HEK293 (cell line): ENCODE measurements at regions not wholly inside any gene's neighbourhood (a gene's known extent, or its start where the extent isn't known, plus 50 kb on each side); places are given as distances from the start of the nearest gene placed in this dataset.
"Not testable (repeated sequence)": the region's sequence is repeated elsewhere in the genome, so short reads cannot be mapped to it uniquely, and the experiment has no call there.

Experiments used
- CTCF ChIA-PET: fragments of 350-600 bp; formaldehyde crosslinking; extraction: SDS; loops from one replicate; lab custom pipeline; 2021; ENCODE audit warnings: antibody characterized with exemption; lab: Yijun Ruan, JAX
- POLR2A ChIA-PET: fragments of 300-600 bp; formaldehyde crosslinking; extraction: SDS; loops from one replicate; lab custom pipeline; 2020; ENCODE audit warnings: antibody characterized with exemption, inconsistent platforms; lab: Yijun Ruan, JAX
- H3K27ac ChIP-seq: fragments of 200-500 bp; sonication (Bioruptor generic); 2 replicates; pipeline ENCODE4 v1.5.1; 2014; ENCODE audit warnings: low read depth, low read length, control low read depth, inconsistent platforms; ENCODE audit errors: extremely low read depth
- H3K36me3 ChIP-seq, 2 experiments: fragments of 200-500 bp in 1 of 2; sonication (Bioruptor generic) in 1 of 2; 1 replicate in 1 of 2; 2 replicates in 1 of 2; pipeline ENCODE4 v1.5.1; 2014 to 2017; ENCODE audit warnings: inconsistent platforms in 2 of 2, low read length in 2 of 2; ENCODE audit not compliant: control insufficient read depth in 2 of 2, insufficient read depth in 1 of 2
- H3K4me1 ChIP-seq: fragments of 200-500 bp; sonication (Bioruptor generic); 2 replicates; pipeline ENCODE4 v1.5.1; 2014; ENCODE audit warnings: mild to moderate bottlenecking, low read length, inconsistent platforms; ENCODE audit not compliant: control insufficient read depth, insufficient read depth
- H3K4me3 ChIP-seq: 2 replicates; pipeline ENCODE4 v1.5.1; 2011; ENCODE audit warnings: low read depth, mild to moderate bottlenecking, control low read depth, low read length, moderate library complexity
- H3K9me3 ChIP-seq: fragments of 200-500 bp; sonication (Bioruptor generic); 2 replicates; pipeline ENCODE4 v1.5.1; 2014; ENCODE audit warnings: low read depth, low read length, inconsistent platforms; ENCODE audit not compliant: control insufficient read depth, insufficient read depth
- BCL6B ChIP-seq: fragments of 450-650 bp; formaldehyde crosslinking; IDR thresholded peaks from 2 replicates; pipeline ENCODE4 v1.5.1; 2017; ENCODE audit warnings: missing biosample characterization, missing genetic modification characterization
- GLI2 ChIP-seq: fragments of 450-650 bp; formaldehyde crosslinking; IDR thresholded peaks from 2 replicates; pipeline ENCODE4; 2017; ENCODE audit warnings: missing biosample characterization, missing genetic modification characterization, low read depth, borderline replicate concordance
- KLF16 ChIP-seq: fragments of 450-650 bp; formaldehyde crosslinking; IDR thresholded peaks from 2 replicates; pipeline ENCODE4 v1.5.1; 2017; ENCODE audit warnings: missing biosample characterization, missing genetic modification characterization
- PRDM10 ChIP-seq: fragments of 450-650 bp; formaldehyde crosslinking; IDR thresholded peaks from 2 replicates; pipeline ENCODE4 v1.5.1; 2016; ENCODE audit warnings: missing biosample characterization, missing genetic modification characterization
- PRDM2 ChIP-seq: fragments of 450-650 bp; formaldehyde crosslinking; IDR thresholded peaks from 2 replicates; pipeline ENCODE4 v1.5.1; 2016; ENCODE audit warnings: missing biosample characterization, missing genetic modification characterization, borderline replicate concordance
- ZNF132 ChIP-seq: fragments of 450-650 bp; formaldehyde crosslinking; IDR thresholded peaks from 2 replicates; pipeline ENCODE4 v1.5.1; 2017; ENCODE audit warnings: missing biosample characterization, missing genetic modification characterization, borderline replicate concordance
- ZNF239 ChIP-seq: fragments of 450-650 bp; formaldehyde crosslinking; IDR thresholded peaks from 2 replicates; pipeline ENCODE4 v1.5.1; 2016; ENCODE audit warnings: missing biosample characterization, missing genetic modification characterization
- ZNF280D ChIP-seq: fragments of 450-650 bp; formaldehyde crosslinking; IDR thresholded peaks from 2 replicates; pipeline ENCODE4 v1.5.1; 2016; ENCODE audit warnings: missing biosample characterization, missing genetic modification characterization
- ZNF335 ChIP-seq: fragments of 450-650 bp; formaldehyde crosslinking; conservative IDR thresholded peaks from 2 replicates; pipeline ENCODE4 v1.5.1; 2016; ENCODE audit warnings: missing biosample characterization, missing genetic modification characterization
- ZNF629 ChIP-seq: fragments of 450-650 bp; formaldehyde crosslinking; IDR thresholded peaks from 2 replicates; pipeline ENCODE4 v1.5.1; 2017; ENCODE audit warnings: missing biosample characterization, missing genetic modification characterization
- ZSCAN4 ChIP-seq: fragments of 450-650 bp; formaldehyde crosslinking; IDR thresholded peaks from 2 replicates; pipeline ENCODE4 v1.5.1; 2017; ENCODE audit warnings: missing biosample characterization, missing genetic modification characterization

- no peaks in the 10 kb centered on the region for H3K4me1 ChIP-seq
- TF ChIP-seq ZNF629 (tag by site-specific recombination) (no peak), PRDM2 (tag by site-specific recombination) (no peak)
- H3K27ac ChIP-seq, result no peak overlapping the region
- no peaks in the 10 kb centered on the region for H3K9me3 ChIP-seq
- H3K4me3 ChIP-seq, result no peak overlapping the region
- H3K36me3 ChIP-seq, result no peaks in the 10 kb centered on the region
- POLR2A ChIA-PET, result no interaction called here
- CTCF ChIA-PET, result no interaction called here
Observed at GRCh38 chr20:25989196-25989595, 292.5 kb upstream of the ZNF337 start.

GRCh38 chr20:25987928-25988560 is 291.4 kb upstream of the ZNF337 start:
- H3K4me1 ChIP-seq, H3K9me3 ChIP-seq, H3K36me3 ChIP-seq, POLR2A ChIA-PET, CTCF ChIA-PET, H3K4me3 ChIP-seq, H3K27ac ChIP-seq: not testable (repeated sequence)
- TF ChIP-seq ZSCAN4 (tag by site-specific recombination), result 0 out of 2 replicates have a peak, but pooled peaks have one; percentile 6

GRCh38 chr20:25987073-25987927 is 290.6 kb upstream of the ZNF337 start:
- ChIA-PET CTCF (interaction anchor here (0.6 kb wide), 1 partner anchor 542 kb away, joined by 3 read pairs; no protein-coding TSS in a partner anchor), POLR2A (no interaction called here)
- H3K27ac ChIP-seq, result no peak overlapping the region
- H3K36me3 ChIP-seq, result no peaks in the 10 kb centered on the region
- H3K9me3 ChIP-seq, result no peaks in the 10 kb centered on the region
- no peak overlapping the region for H3K4me3 ChIP-seq
- H3K4me1 ChIP-seq, result no peaks in the 10 kb centered on the region
- TF ChIP-seq ZNF132 (tag by site-specific recombination) (no peak), GLI2 (tag by site-specific recombination) (no peak), ZNF335 (peak; percentile 87), ZNF280D (tag by site-specific recombination) (no peak), KLF16 (tag by site-specific recombination) (no peak), ZNF239 (no peak), BCL6B (no peak), PRDM10 (tag by site-specific recombination) (peak; percentile 64)
